ENCODE measurements at regions not wholly inside any gene's neighbourhood (a gene's known extent, or its start where the extent isn't known, plus 50 kb on each side); places are given as distances from the start of the nearest gene placed in this dataset.

DNA sequence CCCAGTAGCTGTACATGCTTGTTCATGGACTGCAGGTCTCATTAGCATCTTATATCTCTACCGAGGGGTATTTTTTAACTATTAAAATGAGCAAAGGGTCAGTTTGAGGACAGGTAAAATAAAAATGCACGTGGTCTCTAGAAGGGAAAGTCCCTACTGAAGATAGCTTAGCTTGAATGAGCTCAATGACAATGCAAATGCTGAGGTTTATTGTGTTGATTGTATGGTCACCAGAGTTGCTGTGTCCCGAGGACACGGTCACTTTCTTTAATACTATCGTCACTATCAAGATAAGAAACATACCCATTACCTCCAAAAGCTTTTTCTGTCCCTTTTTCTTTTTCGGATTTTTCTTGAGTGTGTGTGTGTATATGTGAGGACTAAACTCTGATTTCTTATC lies 250.5 kb upstream of the PRKX start:
- TF ChIP-seq, protein P1, sequence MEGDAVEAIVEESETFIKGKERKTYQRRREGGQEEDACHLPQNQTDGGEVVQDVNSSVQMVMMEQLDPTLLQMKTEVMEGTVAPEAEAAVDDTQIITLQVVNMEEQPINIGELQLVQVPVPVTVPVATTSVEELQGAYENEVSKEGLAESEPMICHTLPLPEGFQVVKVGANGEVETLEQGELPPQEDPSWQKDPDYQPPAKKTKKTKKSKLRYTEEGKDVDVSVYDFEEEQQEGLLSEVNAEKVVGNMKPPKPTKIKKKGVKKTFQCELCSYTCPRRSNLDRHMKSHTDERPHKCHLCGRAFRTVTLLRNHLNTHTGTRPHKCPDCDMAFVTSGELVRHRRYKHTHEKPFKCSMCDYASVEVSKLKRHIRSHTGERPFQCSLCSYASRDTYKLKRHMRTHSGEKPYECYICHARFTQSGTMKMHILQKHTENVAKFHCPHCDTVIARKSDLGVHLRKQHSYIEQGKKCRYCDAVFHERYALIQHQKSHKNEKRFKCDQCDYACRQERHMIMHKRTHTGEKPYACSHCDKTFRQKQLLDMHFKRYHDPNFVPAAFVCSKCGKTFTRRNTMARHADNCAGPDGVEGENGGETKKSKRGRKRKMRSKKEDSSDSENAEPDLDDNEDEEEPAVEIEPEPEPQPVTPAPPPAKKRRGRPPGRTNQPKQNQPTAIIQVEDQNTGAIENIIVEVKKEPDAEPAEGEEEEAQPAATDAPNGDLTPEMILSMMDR (IDR thresholded peaks at IDR 0.05; ENCODE audit: control extremely low read depth, extremely low read depth), result no peak
- ATAC-seq (ENCODE audit: insufficient read depth, low FRiP score) (no peak), DNase-seq (no peak)
- peaks cover 0 to 3% (median 0%) of the 10 kb centered on the region in 4 donors for H3K9me3 ChIP-seq (ENCODE audit: control insufficient read depth in 4 of 4, insufficient read depth in 3 of 4, low read length in 3 of 4)
- 48 to 57% methylated on average over 6 of the region's 6 CpGs for WGBS, 2 donors
- peaks cover 0 to 25% (median 9%) of the 10 kb centered on the region in 3 donors for H3K27me3 ChIP-seq (ENCODE audit: control insufficient read depth in 3 of 3, insufficient read depth in 3 of 3, low read length in 2 of 3)
- no peak overlapping the region for H3K9ac ChIP-seq (ENCODE audit: insufficient read depth in 1 of 2, low read length in 2 of 2)
- peaks cover 0 to 2% (median 0%) of the 10 kb centered on the region in 5 donors for H3K4me1 ChIP-seq (ENCODE audit: control insufficient read depth in 5 of 5, insufficient read depth in 5 of 5, low read length in 5 of 5)
- H3K36me3 ChIP-seq (ENCODE audit: control insufficient read depth in 4 of 4, insufficient read depth in 4 of 4, low read length in 4 of 4), result no peaks in the 10 kb centered on the region
- no peak overlapping the region for H3K27ac ChIP-seq (ENCODE audit: low read depth in 1 of 2, low read length in 1 of 2)
- no peak overlapping the region for H3K4me3 ChIP-seq

GRCh38 chrX:3962511-3963311 lies 249.3 kb upstream of the PRKX start:
- ATAC-seq (ENCODE audit: insufficient read depth, low FRiP score) (peak; percentile 34), DNase-seq (peak in 2 of 3 donors; percentile 4 to 43)
- no peak overlapping the region for H3K27ac ChIP-seq (ENCODE audit: low read depth in 1 of 2, low read length in 1 of 2)
- no peak overlapping the region for H3K9ac ChIP-seq (ENCODE audit: insufficient read depth in 1 of 2, low read length in 2 of 2)
- no peak overlapping the region for H3K4me3 ChIP-seq
- H3K36me3 ChIP-seq (ENCODE audit: control insufficient read depth in 4 of 4, insufficient read depth in 4 of 4, low read length in 4 of 4), result no peaks in the 10 kb centered on the region
- H3K4me1 ChIP-seq (ENCODE audit: control insufficient read depth in 5 of 5, insufficient read depth in 5 of 5, low read length in 5 of 5), result peaks cover 0 to 2% (median 0%) of the 10 kb centered on the region in 5 donors
- peaks cover 0 to 28% (median 9%) of the 10 kb centered on the region in 3 donors for H3K27me3 ChIP-seq (ENCODE audit: control insufficient read depth in 3 of 3, insufficient read depth in 3 of 3, low read length in 2 of 3)
- H3K9me3 ChIP-seq (ENCODE audit: control insufficient read depth in 4 of 4, insufficient read depth in 3 of 4, low read length in 3 of 4), result peaks cover 0 to 3% (median 0%) of the 10 kb centered on the region in 4 donors
- 1 to 3% methylated on average over 13 of the region's 13 CpGs for WGBS, 2 donors
- TF ChIP-seq, protein P1 (IDR thresholded peaks at IDR 0.05; ENCODE audit: control extremely low read depth, extremely low read depth), result peak; percentile 9

- TF ChIP-seq, protein P1 (IDR thresholded peaks at IDR 0.05; ENCODE audit: control extremely low read depth, extremely low read depth), result no peak
- Histone ChIP-seq H3K9me3 (ENCODE audit: control insufficient read depth in 4 of 4, insufficient read depth in 3 of 4, low read length in 3 of 4) (peaks cover 0 to 3% (median 0%) of the 10 kb centered on the region in 4 donors), H3K27me3 (ENCODE audit: control insufficient read depth in 3 of 3, insufficient read depth in 3 of 3, low read length in 2 of 3) (peaks cover 0 to 32% (median 9%) of the 10 kb centered on the region in 3 donors), H3K36me3 (ENCODE audit: control insufficient read depth in 4 of 4, insufficient read depth in 4 of 4, low read length in 4 of 4) (no peaks in the 10 kb centered on the region), H3K9ac (ENCODE audit: insufficient read depth in 1 of 2, low read length in 2 of 2) (no peak overlapping the region), H3K27ac (ENCODE audit: low read depth in 1 of 2, low read length in 1 of 2) (no peak overlapping the region), H3K4me3 (no peak overlapping the region), H3K4me1 (ENCODE audit: control insufficient read depth in 5 of 5, insufficient read depth in 5 of 5, low read length in 5 of 5) (peaks cover 0 to 2% (median 0%) of the 10 kb centered on the region in 5 donors)
- ATAC-seq (ENCODE audit: insufficient read depth, low FRiP score) (no peak), DNase-seq (no peak)
Measured at GRCh38 chrX:3960952-3961351, 247.5 kb upstream of the PRKX start.

Data from lung (tissue), 11 donors.